ENCODE measurements at regions not wholly inside any gene's neighbourhood (a gene's known extent, or its start where the extent isn't known, plus 50 kb on each side); places are given as distances from the start of the nearest gene placed in this dataset.

DNA sequence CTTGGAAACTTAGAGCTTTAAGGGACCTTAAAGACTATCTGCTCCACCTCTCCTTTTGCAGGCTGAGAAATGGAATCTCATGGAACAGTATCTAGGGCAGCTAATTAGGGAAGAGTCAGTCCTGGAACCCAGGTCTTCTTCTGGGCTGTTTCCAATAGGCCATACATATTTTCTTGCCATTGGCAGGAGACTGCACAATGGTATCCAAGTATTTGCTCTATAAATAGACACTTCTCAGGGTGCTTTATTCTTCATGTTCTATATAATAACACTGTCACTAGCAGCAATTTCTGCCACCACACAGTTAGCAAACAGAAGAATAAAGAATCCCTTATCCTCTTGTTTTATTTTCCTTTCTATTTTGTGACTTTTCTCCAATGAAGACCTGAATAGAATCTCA lies 291.7 kb downstream of the C4orf33 start:
- H3K4me1 ChIP-seq (ENCODE audit: control insufficient read depth in 1 of 2, insufficient read depth in 2 of 2, low read length in 2 of 2): no peaks in the 10 kb centered on the region
- intact Hi-C loops (cut with micrococcal nuclease): no loop called here
- no peaks in the 10 kb centered on the region for H3K27me3 ChIP-seq (ENCODE audit: control insufficient read depth in 2 of 2, insufficient read depth in 2 of 2, low read length in 2 of 2)
- TF ChIP-seq, protein P1, sequence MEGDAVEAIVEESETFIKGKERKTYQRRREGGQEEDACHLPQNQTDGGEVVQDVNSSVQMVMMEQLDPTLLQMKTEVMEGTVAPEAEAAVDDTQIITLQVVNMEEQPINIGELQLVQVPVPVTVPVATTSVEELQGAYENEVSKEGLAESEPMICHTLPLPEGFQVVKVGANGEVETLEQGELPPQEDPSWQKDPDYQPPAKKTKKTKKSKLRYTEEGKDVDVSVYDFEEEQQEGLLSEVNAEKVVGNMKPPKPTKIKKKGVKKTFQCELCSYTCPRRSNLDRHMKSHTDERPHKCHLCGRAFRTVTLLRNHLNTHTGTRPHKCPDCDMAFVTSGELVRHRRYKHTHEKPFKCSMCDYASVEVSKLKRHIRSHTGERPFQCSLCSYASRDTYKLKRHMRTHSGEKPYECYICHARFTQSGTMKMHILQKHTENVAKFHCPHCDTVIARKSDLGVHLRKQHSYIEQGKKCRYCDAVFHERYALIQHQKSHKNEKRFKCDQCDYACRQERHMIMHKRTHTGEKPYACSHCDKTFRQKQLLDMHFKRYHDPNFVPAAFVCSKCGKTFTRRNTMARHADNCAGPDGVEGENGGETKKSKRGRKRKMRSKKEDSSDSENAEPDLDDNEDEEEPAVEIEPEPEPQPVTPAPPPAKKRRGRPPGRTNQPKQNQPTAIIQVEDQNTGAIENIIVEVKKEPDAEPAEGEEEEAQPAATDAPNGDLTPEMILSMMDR (IDR thresholded peaks at IDR 0.05): no peak
- Mint-ChIP-seq H3K36me3 (no peaks in the 10 kb centered on the region), H3K27ac (no peak overlapping the region), H3K4me1 (no peaks in the 10 kb centered on the region), H3K4me3 (no peak overlapping the region), H3K9me3 (peaks cover 0 to 9% (median 4%) of the 10 kb centered on the region in 7 donors), H3K27me3 (ENCODE audit: low read depth in 3 of 3) (no peaks in the 10 kb centered on the region)
- no peaks in the 10 kb centered on the region for H3K36me3 ChIP-seq (replicated peaks in 1 of 2; ENCODE audit: control insufficient read depth in 1 of 2, insufficient read depth in 2 of 2, low read length in 2 of 2)
- no peak overlapping the region for H3K9ac ChIP-seq (ENCODE audit: insufficient read depth, low read length, poor library complexity, severe bottlenecking)
- H3K27ac ChIP-seq (ENCODE audit: low read depth in 1 of 2, low read length in 2 of 2): no peak overlapping the region
- no peak overlapping the region for H3K4me3 ChIP-seq (replicated peaks in 1 of 3; ENCODE audit: low read depth in 2 of 3, low read length in 3 of 3)
- peaks cover 0 to 10% of the 10 kb centered on the region in 2 donors for H3K9me3 ChIP-seq (replicated peaks in 1 of 2; ENCODE audit: control insufficient read depth in 1 of 2, insufficient read depth in 1 of 2, low read length in 2 of 2)
- H3K4me2 ChIP-seq (replicated peaks; ENCODE audit: extremely low read depth, low read length, poor library complexity, severe bottlenecking): no peak overlapping the region
- no peaks in the 10 kb centered on the region for H3K79me2 ChIP-seq (ENCODE audit: insufficient read depth, low read length)
- no peak for DNase-seq
- no peak overlapping the region for H2AFZ ChIP-seq (ENCODE audit: insufficient read depth, low read depth, low read length, poor library complexity, severe bottlenecking)
- H4K20me1 ChIP-seq (ENCODE audit: insufficient read depth, low read length): no peaks in the 10 kb centered on the region

DNA sequence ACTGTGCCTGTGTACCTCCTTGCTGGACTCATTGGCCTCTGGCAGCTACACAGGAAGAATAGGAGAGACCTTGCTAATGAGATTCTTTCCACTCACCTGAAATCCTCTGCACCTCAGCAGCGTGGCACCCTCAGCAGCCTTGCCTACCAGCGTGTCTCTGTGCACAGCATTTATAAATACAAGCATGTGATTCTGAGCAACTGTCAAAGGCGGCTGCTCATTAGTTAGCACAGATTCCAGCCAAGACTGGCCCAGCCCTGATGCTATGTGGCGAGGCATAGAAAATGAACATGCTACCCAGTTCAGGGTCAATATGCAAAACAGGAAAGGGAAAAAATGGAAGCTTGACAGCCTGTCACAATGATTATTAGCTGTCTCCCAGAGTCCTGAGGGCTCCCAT lies 298.0 kb downstream of the C4orf33 start:
- peaks cover 2 to 18% (median 8%) of the 10 kb centered on the region in 7 donors for H3K9me3 Mint-ChIP-seq
- intact Hi-C loops (cut with micrococcal nuclease): no loop called here
- no peak overlapping the region for H2AFZ ChIP-seq (ENCODE audit: insufficient read depth, low read depth, low read length, poor library complexity, severe bottlenecking)
- peaks cover 0 to 22% of the 10 kb centered on the region in 2 donors for H3K9me3 ChIP-seq (replicated peaks in 1 of 2; ENCODE audit: control insufficient read depth in 1 of 2, insufficient read depth in 1 of 2, low read length in 2 of 2)
- no peaks in the 10 kb centered on the region for H3K36me3 ChIP-seq (replicated peaks in 1 of 2; ENCODE audit: control insufficient read depth in 1 of 2, insufficient read depth in 2 of 2, low read length in 2 of 2)
- DNase-seq: no peak
- TF ChIP-seq, protein P1 (IDR thresholded peaks at IDR 0.05): no peak
- no peak overlapping the region for H3K4me2 ChIP-seq (replicated peaks; ENCODE audit: extremely low read depth, low read length, poor library complexity, severe bottlenecking)
- H3K9ac ChIP-seq (ENCODE audit: insufficient read depth, low read length, poor library complexity, severe bottlenecking): no peak overlapping the region
- H3K27ac ChIP-seq (ENCODE audit: low read depth in 1 of 2, low read length in 2 of 2): no peak overlapping the region
- H3K27me3 Mint-ChIP-seq (ENCODE audit: low read depth in 3 of 3): peaks cover 0 to 2% (median 0%) of the 10 kb centered on the region in 3 donors
- no peaks in the 10 kb centered on the region for H3K36me3 Mint-ChIP-seq
- no peaks in the 10 kb centered on the region for H4K20me1 ChIP-seq (ENCODE audit: insufficient read depth, low read length)
- 91% methylated on average over 4 of the region's 4 CpGs for WGBS (ENCODE audit: insufficient coverage)
- peak overlapping the region in 1 of 2 donors; percentile 0 for H3K4me3 Mint-ChIP-seq
- no peaks in the 10 kb centered on the region for H3K4me1 Mint-ChIP-seq
- H3K27me3 ChIP-seq (ENCODE audit: control insufficient read depth in 2 of 2, insufficient read depth in 2 of 2, low read length in 2 of 2): no peaks in the 10 kb centered on the region
- H3K4me1 ChIP-seq (ENCODE audit: control insufficient read depth in 1 of 2, insufficient read depth in 2 of 2, low read length in 2 of 2): no peaks in the 10 kb centered on the region
- H3K27ac Mint-ChIP-seq: no peak overlapping the region
- no peak overlapping the region for H3K4me3 ChIP-seq (replicated peaks in 1 of 3; ENCODE audit: low read depth in 2 of 3, low read length in 3 of 3)
- no peaks in the 10 kb centered on the region for H3K79me2 ChIP-seq (ENCODE audit: insufficient read depth, low read length)
